CD4-positive, alpha-beta T cell (primary cell): ENCODE measurements at regions not wholly inside any gene's neighbourhood (a gene's known extent, or its start where the extent isn't known, plus 50 kb on each side); places are given as distances from the start of the nearest gene placed in this dataset.

Experiments
- ATAC-seq: fragments of 200-7000 bp; cut with Tn5 transposase; one replicate; pipeline ENCODE4 v1.10.0; 2022; ENCODE audit warnings: mild to moderate bottlenecking; ENCODE audit not compliant: poor library complexity
- CTCF ChIA-PET: fragments of 350-600 bp; sonication (Branson Sonifier 250); formaldehyde crosslinking; loops from one replicate; lab custom pipeline; 2021; ENCODE audit warnings: antibody characterized with exemption, inconsistent platforms; lab: Charles Lee
- POLR2A ChIA-PET: fragments of 350-600 bp; sonication (Branson Sonifier 250); formaldehyde crosslinking; loops from one replicate; lab custom pipeline; 2021; ENCODE audit warnings: antibody characterized with exemption, inconsistent platforms; lab: Charles Lee
- DNase-seq, 14 experiments: peaks; one replicate each; pipeline ENCODE4 v3.0.0-alpha.2; 2013 to 2020; ENCODE audit warnings: mixed read lengths in 2 of 14
- H3K27ac ChIP-seq, 2 donors: one replicate each; pipeline versions ENCODE4 v1.5.1 to v1.7.0; 2013; ENCODE audit warnings: low read length in 2 of 2, low read depth in 1 of 2, mild to moderate bottlenecking in 1 of 2
- H3K27me3 ChIP-seq, 2 experiments: 1 replicate in 1 of 2; 2 replicates in 1 of 2; pipeline versions ENCODE4 v1.6.1 to v1.7.0; 2013; ENCODE audit warnings: low read length in 2 of 2, control low read depth in 1 of 2, mild to moderate bottlenecking in 1 of 2, moderate library complexity in 1 of 2; ENCODE audit not compliant: insufficient read depth in 2 of 2, control insufficient read depth in 1 of 2
- H3K36me3 ChIP-seq: one replicate; pipeline ENCODE4 v1.6.1; 2013; ENCODE audit warnings: low read length, control low read depth; ENCODE audit not compliant: insufficient read depth
- H3K4me1 ChIP-seq: one replicate; pipeline ENCODE4 v1.6.1; 2013; ENCODE audit warnings: low read length, control low read depth; ENCODE audit not compliant: insufficient read depth
- H3K4me3 ChIP-seq: one replicate; pipeline ENCODE4 v1.5.1; 2013; ENCODE audit warnings: mild to moderate bottlenecking, low read length, moderate library complexity
- H3K9me3 ChIP-seq, 2 experiments: 1 replicate in 1 of 2; 2 replicates in 1 of 2; pipeline versions ENCODE4 v1.6.1 to v1.7.0; 2013; ENCODE audit warnings: low read length in 2 of 2, mild to moderate bottlenecking in 2 of 2, control low read depth in 1 of 2, moderate library complexity in 1 of 2; ENCODE audit not compliant: control insufficient read depth in 1 of 2, insufficient read depth in 1 of 2
- H3K27ac Mint-ChIP-seq: one replicate; pipeline ENCODE4 v1.8.0; 2020; ENCODE audit warnings: mixed read lengths
- H3K27me3 Mint-ChIP-seq: one replicate; pipeline ENCODE4 v1.8.0; 2021; ENCODE audit warnings: mixed read lengths
- H3K36me3 Mint-ChIP-seq: one replicate; pipeline ENCODE4 v1.8.0; 2021; ENCODE audit warnings: low read depth, mixed read lengths
- H3K4me1 Mint-ChIP-seq: one replicate; pipeline ENCODE4 v1.8.0; 2021; ENCODE audit warnings: low read depth, mixed read lengths
- H3K4me3 Mint-ChIP-seq: one replicate; pipeline ENCODE4 v1.8.0; 2020; ENCODE audit warnings: mild to moderate bottlenecking, mixed read lengths
- H3K9me3 Mint-ChIP-seq: one replicate; pipeline ENCODE4 v1.8.0; 2020; ENCODE audit warnings: mixed read lengths
- intact Hi-C, 2 experiments: fragments of 100-400 bp; cut with DNase I in 1 of 2; cut with micrococcal nuclease in 1 of 2; formaldehyde crosslinking; loops; one replicate each; pipeline versions ENCODE4 v1.15.1 to v1.9.0; 2023 to 2025; cut with DNase I, micrococcal nuclease
- TF ChIP-seq, protein P1 (sequence below): fragments of 200-600 bp; IDR thresholded peaks from one replicate; pipeline ENCODE4 v1.8.0; 2022; ENCODE audit warnings: antibody characterized with exemption, mild to moderate bottlenecking

DNA sequence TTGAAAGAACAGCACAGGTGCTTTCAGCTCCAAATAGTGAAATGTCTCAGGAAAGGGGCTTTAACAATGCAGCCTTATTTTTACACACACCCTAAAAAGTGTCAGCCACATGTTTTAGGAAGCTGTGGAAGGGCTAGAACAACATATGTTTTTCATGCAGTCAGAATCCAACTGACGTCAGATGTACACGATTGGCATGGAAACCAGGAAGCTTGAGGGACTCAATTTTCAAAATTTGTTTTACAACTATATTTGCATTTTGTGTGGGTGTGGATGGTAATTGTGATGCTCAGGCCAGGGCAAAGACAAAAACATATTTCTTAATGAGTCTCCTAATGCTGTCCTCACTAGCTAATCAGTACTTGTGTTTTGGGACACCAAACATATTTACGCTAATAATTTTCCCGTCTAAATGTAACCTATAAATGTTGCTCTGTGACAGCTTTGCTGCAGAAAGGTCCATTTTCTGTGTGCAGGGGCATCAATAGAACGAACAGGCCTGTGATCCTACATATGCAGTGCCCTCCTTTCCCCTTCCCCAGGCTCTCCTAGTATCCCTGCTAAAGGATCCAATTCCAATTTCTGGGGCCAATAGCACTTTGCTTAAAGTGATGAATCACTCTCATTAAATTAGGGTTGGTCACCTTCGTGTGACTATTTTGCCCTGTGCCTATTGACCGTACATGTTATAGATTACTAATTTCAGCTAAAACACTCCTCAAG lies 434.0 kb upstream of the CDH5 start:
- no peaks in the 10 kb centered on the region for H3K36me3 Mint-ChIP-seq

DNA sequence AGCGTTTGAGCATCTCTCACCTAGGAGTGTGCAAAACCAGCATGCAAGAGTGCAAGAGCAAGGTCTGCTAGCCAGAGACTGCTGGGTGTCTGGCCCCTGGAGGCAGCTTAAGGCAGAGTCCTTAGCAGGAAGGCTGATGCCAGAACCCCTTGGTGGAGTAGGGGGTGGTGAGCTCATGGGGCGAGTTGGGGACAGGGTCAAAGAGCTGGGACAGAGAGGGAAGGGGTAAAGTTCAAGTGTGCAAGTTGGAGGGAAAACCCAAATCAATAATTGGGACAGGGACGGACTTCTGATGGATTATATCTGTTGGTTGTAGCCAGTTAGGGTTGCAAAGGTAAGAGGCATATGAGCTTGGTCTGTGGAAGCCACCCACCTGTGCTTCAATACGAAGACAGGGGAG lies 443.6 kb upstream of the CDH5 start:
- CTCF ChIA-PET, result no interaction called here

More for the DNA sequence above, 434.0 kb upstream of the CDH5 start:
- no peaks in the 10 kb centered on the region for H3K4me1 ChIP-seq
- H3K27me3 ChIP-seq, result no peaks in the 10 kb centered on the region
- H3K4me3 ChIP-seq, result no peak overlapping the region
- no peak overlapping the region for H3K27ac ChIP-seq
- ChIA-PET CTCF (no interaction called here), POLR2A (no interaction called here)
- H3K36me3 ChIP-seq, result no peaks in the 10 kb centered on the region
- no peak overlapping the region for H3K27ac Mint-ChIP-seq
- no peak for DNase-seq
- H3K9me3 Mint-ChIP-seq, result peaks cover 5% of the 10 kb centered on the region
- H3K9me3 ChIP-seq, result peaks cover 0 to 3% of the 10 kb centered on the region in 2 experiments
- ATAC-seq, result no peak
- no peaks in the 10 kb centered on the region for H3K4me1 Mint-ChIP-seq
- no peak overlapping the region for H3K4me3 Mint-ChIP-seq
- intact Hi-C loops, result no loop called here
- no peaks in the 10 kb centered on the region for H3K27me3 Mint-ChIP-seq
- TF ChIP-seq, protein P1, sequence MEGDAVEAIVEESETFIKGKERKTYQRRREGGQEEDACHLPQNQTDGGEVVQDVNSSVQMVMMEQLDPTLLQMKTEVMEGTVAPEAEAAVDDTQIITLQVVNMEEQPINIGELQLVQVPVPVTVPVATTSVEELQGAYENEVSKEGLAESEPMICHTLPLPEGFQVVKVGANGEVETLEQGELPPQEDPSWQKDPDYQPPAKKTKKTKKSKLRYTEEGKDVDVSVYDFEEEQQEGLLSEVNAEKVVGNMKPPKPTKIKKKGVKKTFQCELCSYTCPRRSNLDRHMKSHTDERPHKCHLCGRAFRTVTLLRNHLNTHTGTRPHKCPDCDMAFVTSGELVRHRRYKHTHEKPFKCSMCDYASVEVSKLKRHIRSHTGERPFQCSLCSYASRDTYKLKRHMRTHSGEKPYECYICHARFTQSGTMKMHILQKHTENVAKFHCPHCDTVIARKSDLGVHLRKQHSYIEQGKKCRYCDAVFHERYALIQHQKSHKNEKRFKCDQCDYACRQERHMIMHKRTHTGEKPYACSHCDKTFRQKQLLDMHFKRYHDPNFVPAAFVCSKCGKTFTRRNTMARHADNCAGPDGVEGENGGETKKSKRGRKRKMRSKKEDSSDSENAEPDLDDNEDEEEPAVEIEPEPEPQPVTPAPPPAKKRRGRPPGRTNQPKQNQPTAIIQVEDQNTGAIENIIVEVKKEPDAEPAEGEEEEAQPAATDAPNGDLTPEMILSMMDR, result no peak

DNA sequence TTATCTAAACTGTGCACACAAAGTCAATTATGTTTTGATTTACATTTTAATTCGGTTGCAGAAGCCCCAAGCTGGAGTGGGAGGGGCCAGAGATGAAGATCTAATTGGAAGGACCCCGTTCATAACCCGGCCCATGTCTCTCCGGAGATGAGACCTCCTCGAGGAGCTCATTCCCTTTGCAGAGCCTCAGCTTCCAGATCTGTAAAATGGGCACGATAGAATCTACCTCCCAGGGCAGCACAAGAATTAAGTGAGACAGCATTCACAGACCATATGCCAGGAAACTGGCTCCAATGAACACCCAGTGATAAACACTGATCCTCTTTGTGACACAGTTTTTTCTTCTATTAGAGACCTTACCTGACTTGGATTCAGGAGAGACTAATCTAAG lies 446.5 kb upstream of the CDH5 start:
- Mint-ChIP-seq H3K4me3 (no peak overlapping the region), H3K27ac (no peak overlapping the region), H3K36me3 (no peaks in the 10 kb centered on the region), H3K4me1 (no peaks in the 10 kb centered on the region), H3K9me3 (peaks cover 2% of the 10 kb centered on the region), H3K27me3 (peaks cover 30% of the 10 kb centered on the region)
- TF ChIP-seq, protein P1, result no peak
- Histone ChIP-seq H3K27me3 (peaks cover 0 to 3% of the 10 kb centered on the region in 2 experiments), H3K4me1 (no peaks in the 10 kb centered on the region), H3K36me3 (no peaks in the 10 kb centered on the region), H3K4me3 (no peak overlapping the region), H3K9me3 (no peaks in the 10 kb centered on the region), H3K27ac (no peak overlapping the region)
- ChIA-PET CTCF (no interaction called here), POLR2A (no interaction called here)
- DNase-seq (no peak), ATAC-seq (no peak)
- intact Hi-C loops, result no loop called here

More for the DNA sequence above, 443.6 kb upstream of the CDH5 start:
- POLR2A ChIA-PET, result no interaction called here
- Mint-ChIP-seq H3K27ac (no peak overlapping the region), H3K36me3 (no peaks in the 10 kb centered on the region), H3K4me1 (no peaks in the 10 kb centered on the region), H3K9me3 (peaks cover 2% of the 10 kb centered on the region), H3K4me3 (no peak overlapping the region), H3K27me3 (peaks cover 21% of the 10 kb centered on the region)
- Histone ChIP-seq H3K9me3 (no peaks in the 10 kb centered on the region), H3K4me1 (no peaks in the 10 kb centered on the region), H3K27ac (no peak overlapping the region), H3K36me3 (no peaks in the 10 kb centered on the region), H3K4me3 (no peak overlapping the region), H3K27me3 (peaks cover 0 to 3% of the 10 kb centered on the region in 2 experiments)
- DNase-seq, result no peak
- ATAC-seq, result no peak
- TF ChIP-seq, protein P1, result no peak
- intact Hi-C loops, result no loop called here
